SK-N-SH (cell line): ENCODE measurements at regions not wholly inside any gene's neighbourhood (a gene's known extent, or its start where the extent isn't known, plus 50 kb on each side); places are given as distances from the start of the nearest gene placed in this dataset.
A peak's percentile ranks its signal among the peaks of the same experiment; 100 is the strongest.

ENCODE experiments used
- CTCF ChIA-PET: fragments of 300-600, 350-600 bp; formaldehyde crosslinking; extraction: SDS; loops from one replicate; lab custom pipeline; 2021; lab: Yijun Ruan, JAX
- POLR2A ChIA-PET: fragments of 350-600 bp; sonication (Branson Sonifier 250); formaldehyde crosslinking; extraction: SDS; loops from one replicate; lab custom pipeline; 2020; ENCODE audit warnings: antibody characterized with exemption, inconsistent platforms; lab: Yijun Ruan, JAX
- DNase-seq: peaks from one replicate; pipeline ENCODE4 v3.0.0; 2012
- H2AFZ ChIP-seq: fragments of 200-600 bp; sonication (generic); 2 replicates; pipeline ENCODE4 v1.8.1; 2016; ENCODE audit warnings: antibody characterized with exemption, mild to moderate bottlenecking, low read depth
- H3F3A ChIP-seq: fragments of 200-600 bp; sonication (generic); replicated peaks from 2 replicates; pipeline ENCODE3; 2016; ENCODE audit warnings: antibody characterized with exemption, mild to moderate bottlenecking; ENCODE audit not compliant: insufficient read depth
- H3K27ac ChIP-seq, 2 experiments: fragments of 200-500 bp in 1 of 2; fragments of 200-600 bp in 1 of 2; sonication (Bioruptor generic) in 1 of 2; sonication (generic), shearing (Covaris generic) in 1 of 2; 2 replicates each; pipeline versions ENCODE4 v1.5.1 to v1.6.1; 2014 to 2016; ENCODE audit warnings: low read depth in 2 of 2, inconsistent platforms in 1 of 2, low read length in 1 of 2, mild to moderate bottlenecking in 1 of 2, mixed read lengths in 1 of 2
- H3K27me3 ChIP-seq: fragments of 200-600 bp; sonication (generic), shearing (Covaris generic); 2 replicates; pipeline ENCODE4 v1.6.1; 2016; ENCODE audit warnings: mixed run types; ENCODE audit not compliant: insufficient read depth
- H3K36me3 ChIP-seq, 2 experiments: fragments of 200-500 bp in 1 of 2; fragments of 200-600 bp in 1 of 2; sonication (Bioruptor generic) in 1 of 2; sonication (generic) in 1 of 2; replicated peaks in 1 of 2; 2 replicates each; pipeline versions ENCODE3 to v1.5.1; 2014 to 2016; ENCODE audit warnings: low read length in 1 of 2, mild to moderate bottlenecking in 1 of 2; ENCODE audit not compliant: insufficient read depth in 2 of 2, control insufficient read depth in 1 of 2
- H3K4me1 ChIP-seq, 2 experiments: fragments of 200-500 bp in 1 of 2; fragments of 200-600 bp in 1 of 2; sonication (Bioruptor generic) in 1 of 2; sonication (generic), shearing (Covaris generic) in 1 of 2; 2 replicates each; pipeline versions ENCODE4 v1.5.1 to v1.6.1; 2014 to 2016; ENCODE audit warnings: low read depth in 1 of 2, low read length in 1 of 2, mixed run types in 1 of 2; ENCODE audit not compliant: insufficient read depth in 2 of 2, control insufficient read depth in 1 of 2
- H3K4me2 ChIP-seq: fragments of 200-600 bp; sonication (generic), shearing (Covaris generic); 2 replicates; pipeline ENCODE4 v1.6.1; 2017; ENCODE audit warnings: mixed run types
- H3K4me3 ChIP-seq, 2 experiments: fragments of 200-500 bp in 1 of 2; fragments of 200-600 bp in 1 of 2; sonication (Bioruptor generic) in 1 of 2; sonication (generic), shearing (Covaris generic) in 1 of 2; 2 replicates each; pipeline versions ENCODE4 v1.5.1 to v1.8.1; 2014 to 2016; ENCODE audit warnings: low read depth in 2 of 2, inconsistent platforms in 1 of 2, low read length in 1 of 2, mild to moderate bottlenecking in 1 of 2, mixed read lengths in 1 of 2, moderate library complexity in 1 of 2
- H3K79me2 ChIP-seq: fragments of 200-600 bp; sonication (generic); 2 replicates; pipeline ENCODE4 v1.8.1; 2017; ENCODE audit warnings: mild to moderate bottlenecking; ENCODE audit not compliant: insufficient read depth
- H3K9ac ChIP-seq: fragments of 200-600 bp; sonication (generic); 2 replicates; pipeline ENCODE4 v1.6.1; 2017; ENCODE audit warnings: mixed run types
- H3K9me2 ChIP-seq: fragments of 200-600 bp; sonication (generic); 2 replicates; pipeline ENCODE4 v1.6.1; 2017; ENCODE audit warnings: mixed run types
- H3K9me3 ChIP-seq: fragments of 200-600 bp; sonication (generic); 2 replicates; pipeline ENCODE4 v1.6.1; 2017; ENCODE audit warnings: mixed run types, mild to moderate bottlenecking, moderate library complexity
- H4K20me1 ChIP-seq: fragments of 200-600 bp; sonication (generic); 2 replicates; pipeline ENCODE4 v1.6.1; 2017; ENCODE audit warnings: mild to moderate bottlenecking, mixed run types; ENCODE audit not compliant: insufficient read depth
- CHD2 ChIP-seq: fragments of 150-350 bp; IDR thresholded peaks from 2 replicates; pipeline ENCODE4 v1.6.1; 2018; ENCODE audit warnings: low read length; ENCODE audit not compliant: partially characterized antibody
- ELF1 ChIP-seq: IDR thresholded peaks from 2 replicates; pipeline ENCODE4 v1.4.0; 2012
- EZH2phosphoT487 ChIP-seq: fragments of 200-600 bp; sonication (generic); IDR thresholded peaks from 2 replicates; pipeline ENCODE4 v1.6.1; 2017; ENCODE audit warnings: low read depth, mixed run types, mild to moderate bottlenecking, antibody characterized with exemption, moderate library complexity, borderline replicate concordance
- MEF2A ChIP-seq: IDR thresholded peaks from 2 replicates; pipeline ENCODE4 v1.4.0; 2012; ENCODE audit warnings: low read depth, borderline replicate concordance
- RFX5 ChIP-seq: IDR thresholded peaks from 2 replicates; pipeline ENCODE4 v1.6.1; 2012; ENCODE audit warnings: mild to moderate bottlenecking, improper control_type of control experiment, low read length
- WGBS: methylation state at CpG from one replicate; pipeline ENCODE4 v1.1.6; 2017; ENCODE audit warnings: low lambda C conversion rate; 5-methylcytosine and 5-hydroxymethylcytosine counted together
- TF ChIP-seq, protein P1 (sequence below): IDR thresholded peaks from 2 replicates; pipeline ENCODE4 v1.4.0; 2012; ENCODE audit warnings: low read depth, borderline replicate concordance
- TF ChIP-seq, protein P2 (sequence below): fragments of 200-600 bp; sonication (generic); IDR thresholded peaks from 2 replicates; pipeline ENCODE4 v1.6.1; 2017; ENCODE audit warnings: antibody characterized with exemption, mild to moderate bottlenecking, moderate library complexity

DNA sequence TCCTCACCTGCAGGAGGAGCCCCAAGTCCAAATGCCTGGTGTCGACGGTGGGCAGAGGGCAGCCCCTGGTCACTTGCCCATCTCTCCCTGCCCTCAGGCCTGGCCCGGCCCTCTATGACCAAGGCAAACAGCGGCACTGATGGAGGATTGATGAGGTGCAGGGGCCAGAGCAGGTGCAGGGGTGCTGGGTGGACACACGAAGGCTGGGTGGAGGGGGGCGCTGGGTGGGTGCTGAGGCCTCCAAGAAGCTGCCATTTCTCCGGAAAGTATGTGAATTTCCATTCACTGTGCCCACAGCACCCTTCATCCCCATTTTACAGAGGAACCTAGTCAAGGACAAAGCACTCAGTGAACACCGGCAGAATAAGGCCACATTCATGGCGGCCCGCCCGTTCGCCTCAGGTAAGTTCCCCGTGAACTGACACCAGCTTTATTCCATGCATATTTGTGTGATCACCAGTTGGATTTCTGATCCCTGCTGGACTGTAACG is 143.8 kb upstream of the PPP1R26 start:
- no peak overlapping the region for H3K4me3 ChIP-seq
- TF ChIP-seq, protein P1, sequence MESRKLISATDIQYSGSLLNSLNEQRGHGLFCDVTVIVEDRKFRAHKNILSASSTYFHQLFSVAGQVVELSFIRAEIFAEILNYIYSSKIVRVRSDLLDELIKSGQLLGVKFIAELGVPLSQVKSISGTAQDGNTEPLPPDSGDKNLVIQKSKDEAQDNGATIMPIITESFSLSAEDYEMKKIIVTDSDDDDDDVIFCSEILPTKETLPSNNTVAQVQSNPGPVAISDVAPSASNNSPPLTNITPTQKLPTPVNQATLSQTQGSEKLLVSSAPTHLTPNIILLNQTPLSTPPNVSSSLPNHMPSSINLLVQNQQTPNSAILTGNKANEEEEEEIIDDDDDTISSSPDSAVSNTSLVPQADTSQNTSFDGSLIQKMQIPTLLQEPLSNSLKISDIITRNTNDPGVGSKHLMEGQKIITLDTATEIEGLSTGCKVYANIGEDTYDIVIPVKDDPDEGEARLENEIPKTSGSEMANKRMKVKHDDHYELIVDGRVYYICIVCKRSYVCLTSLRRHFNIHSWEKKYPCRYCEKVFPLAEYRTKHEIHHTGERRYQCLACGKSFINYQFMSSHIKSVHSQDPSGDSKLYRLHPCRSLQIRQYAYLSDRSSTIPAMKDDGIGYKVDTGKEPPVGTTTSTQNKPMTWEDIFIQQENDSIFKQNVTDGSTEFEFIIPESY, result no peak
- no peak for TF ChIP-seq RFX5
- TF ChIP-seq, protein P2, sequence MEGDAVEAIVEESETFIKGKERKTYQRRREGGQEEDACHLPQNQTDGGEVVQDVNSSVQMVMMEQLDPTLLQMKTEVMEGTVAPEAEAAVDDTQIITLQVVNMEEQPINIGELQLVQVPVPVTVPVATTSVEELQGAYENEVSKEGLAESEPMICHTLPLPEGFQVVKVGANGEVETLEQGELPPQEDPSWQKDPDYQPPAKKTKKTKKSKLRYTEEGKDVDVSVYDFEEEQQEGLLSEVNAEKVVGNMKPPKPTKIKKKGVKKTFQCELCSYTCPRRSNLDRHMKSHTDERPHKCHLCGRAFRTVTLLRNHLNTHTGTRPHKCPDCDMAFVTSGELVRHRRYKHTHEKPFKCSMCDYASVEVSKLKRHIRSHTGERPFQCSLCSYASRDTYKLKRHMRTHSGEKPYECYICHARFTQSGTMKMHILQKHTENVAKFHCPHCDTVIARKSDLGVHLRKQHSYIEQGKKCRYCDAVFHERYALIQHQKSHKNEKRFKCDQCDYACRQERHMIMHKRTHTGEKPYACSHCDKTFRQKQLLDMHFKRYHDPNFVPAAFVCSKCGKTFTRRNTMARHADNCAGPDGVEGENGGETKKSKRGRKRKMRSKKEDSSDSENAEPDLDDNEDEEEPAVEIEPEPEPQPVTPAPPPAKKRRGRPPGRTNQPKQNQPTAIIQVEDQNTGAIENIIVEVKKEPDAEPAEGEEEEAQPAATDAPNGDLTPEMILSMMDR, result no peak
- TF ChIP-seq EZH2phosphoT487, result no peak
- no peak for TF ChIP-seq MEF2A
- TF ChIP-seq ELF1, result no peak

DNA sequence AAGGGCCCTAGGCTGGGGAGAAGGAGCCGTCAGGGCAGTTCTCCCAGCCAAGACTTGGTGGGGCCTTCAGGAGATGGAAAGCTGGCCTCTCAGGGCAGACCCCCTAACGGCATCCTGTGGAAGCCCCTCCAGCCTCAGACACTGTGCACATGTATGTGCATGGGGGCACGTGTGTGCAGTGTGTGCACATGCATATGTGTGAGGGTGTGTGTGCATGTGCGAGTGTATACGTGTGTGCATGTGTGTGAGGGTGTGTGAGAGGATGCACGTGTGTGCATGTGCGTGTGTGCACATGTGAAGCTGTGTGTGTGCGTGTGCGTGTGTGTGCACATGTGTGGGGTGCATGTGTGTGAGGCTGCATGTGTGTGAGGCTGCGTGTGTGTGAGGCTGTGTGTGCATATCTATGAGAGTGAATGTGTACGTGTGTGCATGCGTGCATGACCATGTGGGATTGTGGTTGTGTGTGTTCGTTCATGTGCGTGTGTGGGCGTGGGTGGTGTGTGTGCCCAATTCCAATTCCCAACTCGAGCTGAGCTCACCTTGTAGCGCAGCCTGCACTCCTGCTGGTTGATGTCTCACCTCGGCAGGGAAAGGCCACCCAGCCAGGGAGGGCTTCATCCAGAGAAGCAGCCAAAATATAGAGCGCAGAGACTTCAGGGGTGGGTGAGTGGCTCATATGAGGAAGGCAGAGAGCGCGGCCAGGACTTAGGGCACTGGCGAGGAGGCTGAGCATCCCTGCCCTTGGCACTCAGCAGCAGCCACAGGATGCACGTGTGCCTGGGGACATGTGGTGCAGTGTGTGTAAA is 142.7 kb upstream of the PPP1R26 start:
- H3F3A ChIP-seq, result no peaks in the 10 kb centered on the region
- H3K36me3 ChIP-seq, result no peaks in the 10 kb centered on the region
- no peak overlapping the region for H2AFZ ChIP-seq
- no peaks in the 10 kb centered on the region for H3K9me2 ChIP-seq
- TF ChIP-seq CHD2, result no peak
- TF ChIP-seq, protein P2, result no peak
- peaks cover 6 to 23% of the 10 kb centered on the region in 2 experiments; a peak in 2 of 4 replicates for H3K4me1 ChIP-seq
- 63% methylated on average over 22 of the region's 23 CpGs for WGBS
- POLR2A ChIA-PET, result no interaction called here
- no peaks in the 10 kb centered on the region for H3K79me2 ChIP-seq
- no peaks in the 10 kb centered on the region for H3K9me3 ChIP-seq
- CTCF ChIA-PET, result interaction anchor here (1.7 to 9.9 kb wide), 2 partner anchors 251 kb away, joined by 7 to 154 read pairs; partner anchors contain the start of gene OLFM1
- DNase-seq, result no peak
- no peak overlapping the region for H3K4me3 ChIP-seq
- H3K9ac ChIP-seq, result no peak overlapping the region
- H3K27ac ChIP-seq, result no peak overlapping the region
- no peak overlapping the region for H3K4me2 ChIP-seq
- H3K27me3 ChIP-seq, result no peaks in the 10 kb centered on the region
- no peaks in the 10 kb centered on the region for H4K20me1 ChIP-seq

More for the DNA sequence above, 143.8 kb upstream of the PPP1R26 start:
- Histone ChIP-seq H3K4me2 (no peak overlapping the region), H4K20me1 (no peaks in the 10 kb centered on the region), H3K9ac (no peak overlapping the region), H3F3A (no peaks in the 10 kb centered on the region), H3K9me3 (no peaks in the 10 kb centered on the region), H3K36me3 (no peaks in the 10 kb centered on the region), H3K79me2 (no peaks in the 10 kb centered on the region), H3K27ac (no peak overlapping the region), H2AFZ (no peak overlapping the region), H3K4me1 (peaks cover 6 to 32% of the 10 kb centered on the region in 2 experiments; a peak in 2 of 4 replicates), H3K9me2 (no peaks in the 10 kb centered on the region), H3K27me3 (no peaks in the 10 kb centered on the region)
- DNase-seq, result peak; percentile 13
- 36% methylated on average over 7 of the region's 14 CpGs for WGBS
- CTCF ChIA-PET, result interaction anchor here (0.6 to 1.7 kb wide), 2 partner anchors 249 to 648 kb away, joined by 3 to 7 read pairs; no protein-coding TSS in a partner anchor
- POLR2A ChIA-PET, result no interaction called here
